Kidney epithelial cell (primary cell): ENCODE measurements at regions not wholly inside any gene's neighbourhood (a gene's known extent, or its start where the extent isn't known, plus 50 kb on each side); places are given as distances from the start of the nearest gene placed in this dataset.

Experiments
- DNase-seq: peaks from one replicate; pipeline ENCODE4 v3.0.0-alpha.2; 2010; ENCODE audit warnings: low read depth
- H3K27me3 ChIP-seq: 2 replicates; pipeline ENCODE4 v1.6.0; 2011; ENCODE audit warnings: low read length; ENCODE audit not compliant: control insufficient read depth, insufficient read depth
- H3K36me3 ChIP-seq: 2 replicates; pipeline ENCODE4 v1.5.1; 2011; ENCODE audit warnings: low read length; ENCODE audit not compliant: control insufficient read depth, insufficient read depth
- H3K4me3 ChIP-seq: 2 replicates; pipeline ENCODE4 v1.5.1; 2011; ENCODE audit warnings: low read depth, mild to moderate bottlenecking, control low read depth, low read length
- TF ChIP-seq, protein P1 (sequence below): IDR thresholded peaks from 2 replicates; pipeline ENCODE4 v1.5.1; 2011; ENCODE audit warnings: mild to moderate bottlenecking, moderate library complexity, low read length, control low read depth, inconsistent platforms; ENCODE audit not compliant: insufficient read depth, poor library complexity, severe bottlenecking

DNA sequence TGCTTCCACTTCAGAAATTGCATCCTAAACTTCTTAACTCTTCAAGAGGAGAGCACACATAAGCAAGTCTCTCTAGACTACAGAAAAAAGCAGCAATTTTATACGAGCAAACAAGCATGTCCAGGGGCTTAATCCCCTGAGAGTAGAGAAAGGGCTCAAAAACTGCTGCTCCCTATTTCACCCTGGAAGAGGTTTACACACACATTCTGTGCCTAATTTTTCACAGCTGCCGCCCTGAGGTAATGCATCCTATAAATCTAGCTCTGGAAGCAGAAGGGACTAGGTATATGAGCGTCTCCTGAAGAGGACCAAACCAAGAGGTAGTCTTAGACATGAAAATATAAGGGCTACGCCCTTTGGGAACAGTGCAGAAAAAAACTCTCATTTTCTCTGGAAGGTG is 73.1 kb downstream of the CRPPA start:
- Histone ChIP-seq H3K36me3 (no peaks in the 10 kb centered on the region), H3K27me3 (no peaks in the 10 kb centered on the region), H3K4me3 (no peak overlapping the region)
- no peak for DNase-seq
- TF ChIP-seq, protein P1, sequence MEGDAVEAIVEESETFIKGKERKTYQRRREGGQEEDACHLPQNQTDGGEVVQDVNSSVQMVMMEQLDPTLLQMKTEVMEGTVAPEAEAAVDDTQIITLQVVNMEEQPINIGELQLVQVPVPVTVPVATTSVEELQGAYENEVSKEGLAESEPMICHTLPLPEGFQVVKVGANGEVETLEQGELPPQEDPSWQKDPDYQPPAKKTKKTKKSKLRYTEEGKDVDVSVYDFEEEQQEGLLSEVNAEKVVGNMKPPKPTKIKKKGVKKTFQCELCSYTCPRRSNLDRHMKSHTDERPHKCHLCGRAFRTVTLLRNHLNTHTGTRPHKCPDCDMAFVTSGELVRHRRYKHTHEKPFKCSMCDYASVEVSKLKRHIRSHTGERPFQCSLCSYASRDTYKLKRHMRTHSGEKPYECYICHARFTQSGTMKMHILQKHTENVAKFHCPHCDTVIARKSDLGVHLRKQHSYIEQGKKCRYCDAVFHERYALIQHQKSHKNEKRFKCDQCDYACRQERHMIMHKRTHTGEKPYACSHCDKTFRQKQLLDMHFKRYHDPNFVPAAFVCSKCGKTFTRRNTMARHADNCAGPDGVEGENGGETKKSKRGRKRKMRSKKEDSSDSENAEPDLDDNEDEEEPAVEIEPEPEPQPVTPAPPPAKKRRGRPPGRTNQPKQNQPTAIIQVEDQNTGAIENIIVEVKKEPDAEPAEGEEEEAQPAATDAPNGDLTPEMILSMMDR, result no peak

DNA sequence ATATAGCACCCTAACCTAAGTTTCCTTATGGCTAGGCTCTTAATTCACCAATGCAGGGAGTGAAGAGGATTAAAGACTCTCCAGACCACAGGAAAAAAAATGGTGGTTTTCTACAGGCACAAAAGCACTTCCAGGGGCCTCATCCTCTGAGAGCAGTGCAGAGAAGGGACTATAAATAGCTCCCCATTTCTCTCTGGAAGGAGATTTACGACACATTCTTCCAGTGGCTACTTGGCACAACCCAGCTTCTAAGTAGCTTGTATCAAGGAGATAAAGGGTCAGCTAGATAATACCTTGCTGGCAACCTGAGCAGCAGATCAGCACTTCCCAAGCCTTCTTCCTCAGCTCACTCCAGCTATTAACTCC is 73.5 kb downstream of the CRPPA start:
- H3K27me3 ChIP-seq, result no peaks in the 10 kb centered on the region
- DNase-seq, result no peak
- TF ChIP-seq, protein P1, result no peak
- no peak overlapping the region for H3K4me3 ChIP-seq
- no peaks in the 10 kb centered on the region for H3K36me3 ChIP-seq

DNA sequence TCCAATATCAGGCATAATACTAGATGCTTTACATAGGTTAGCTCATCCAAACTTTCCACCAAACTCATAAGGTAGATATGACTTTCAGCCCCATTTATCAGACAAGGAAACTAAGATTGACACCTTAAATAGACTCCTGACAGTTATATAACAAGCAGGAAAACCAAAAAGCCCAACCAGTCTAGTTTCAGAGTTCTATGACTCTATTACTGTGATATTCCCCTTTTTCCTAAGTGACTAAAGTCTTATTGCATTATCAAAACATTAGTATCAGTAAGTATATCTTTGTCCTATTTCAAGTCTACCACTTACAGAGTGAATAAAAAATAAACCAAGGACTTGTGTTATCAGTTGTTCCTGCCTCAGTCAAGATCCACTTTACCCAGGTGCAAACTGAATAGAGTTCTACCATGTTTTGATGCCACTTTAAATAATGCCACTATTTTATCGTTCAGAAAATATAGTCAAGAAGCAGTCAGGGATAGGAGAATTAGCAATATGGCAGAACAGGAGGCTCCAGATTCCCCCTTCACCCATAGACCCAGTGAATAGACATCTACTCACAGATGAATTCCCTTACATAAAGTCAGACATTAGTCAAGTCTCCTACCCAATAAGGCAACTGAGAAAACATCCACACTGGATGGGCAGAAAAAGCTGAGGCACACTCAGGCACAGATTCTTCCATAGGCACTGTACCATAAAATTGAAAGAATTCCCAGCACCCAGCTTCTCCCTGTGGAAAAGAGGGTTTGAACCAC is 74.1 kb downstream of the CRPPA start:
- no peaks in the 10 kb centered on the region for H3K27me3 ChIP-seq
- no peak for DNase-seq
- no peak overlapping the region for H3K4me3 ChIP-seq
- TF ChIP-seq, protein P1, result no peak
- no peaks in the 10 kb centered on the region for H3K36me3 ChIP-seq

- no peaks in the 10 kb centered on the region for H3K27me3 ChIP-seq
- H3K4me3 ChIP-seq, result no peak overlapping the region
- H3K36me3 ChIP-seq, result no peaks in the 10 kb centered on the region
- TF ChIP-seq, protein P1, result no peak
- DNase-seq, result peak; percentile 87
Measured at GRCh38 chr7:16345979-16346958, 75.1 kb downstream of the CRPPA start.

- TF ChIP-seq, protein P1, result no peak
Measured at GRCh38 chr7:16344927-16345326, 76.4 kb downstream of the CRPPA start.

More at GRCh38 chr7:16344927-16345326, 76.4 kb downstream of the CRPPA start:
- no peak overlapping the region for H3K4me3 ChIP-seq
- no peaks in the 10 kb centered on the region for H3K27me3 ChIP-seq
- no peaks in the 10 kb centered on the region for H3K36me3 ChIP-seq
- no peak for DNase-seq
